Suppressor macrophage treated with lipopolysaccharide for 1 hour (primary cell): ENCODE measurements at regions not wholly inside any gene's neighbourhood (a gene's known extent, or its start where the extent isn't known, plus 50 kb on each side); places are given as distances from the start of the nearest gene placed in this dataset.

ENCODE experiments used
- DNase-seq, 3 donors: peaks; one replicate each; pipeline ENCODE4 v3.0.0-alpha.2; 2020 to 2022

- DNase-seq, result no peak
These were observed 1039.1 kb upstream of the NXPH2 start for GRCh38 chr2:139819273-139819796.

- DNase-seq, result no peak
These were observed 1034.3 kb upstream of the NXPH2 start for GRCh38 chr2:139814458-139814857.

- no peak for DNase-seq
These were observed 1033.2 kb upstream of the NXPH2 start for GRCh38 chr2:139813340-139813739.

GRCh38 chr2:139805441-139805840 is 1025.3 kb upstream of the NXPH2 start:
- DNase-seq, result no peak

DNA sequence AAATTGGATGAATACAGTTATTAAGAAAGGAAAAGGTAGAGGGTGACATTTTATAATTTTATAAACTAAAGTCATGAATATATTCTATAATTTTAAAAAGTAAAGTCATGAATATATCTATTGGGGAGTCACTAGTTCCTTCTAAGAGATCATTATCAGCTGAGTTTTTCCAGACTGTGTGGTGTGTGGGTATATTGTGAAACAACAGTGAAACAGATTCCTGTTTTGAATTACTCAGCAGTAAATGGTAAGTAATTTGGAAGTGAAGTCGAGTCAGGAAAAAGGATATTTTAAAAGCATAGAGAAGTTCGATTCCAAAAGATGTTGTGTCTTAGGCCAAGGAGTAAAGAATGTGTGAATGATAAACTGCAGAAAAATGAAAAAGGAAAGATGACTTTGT is 1018.2 kb upstream of the NXPH2 start:
- DNase-seq, result peak in 1 of 3 donors; percentile 3

DNA sequence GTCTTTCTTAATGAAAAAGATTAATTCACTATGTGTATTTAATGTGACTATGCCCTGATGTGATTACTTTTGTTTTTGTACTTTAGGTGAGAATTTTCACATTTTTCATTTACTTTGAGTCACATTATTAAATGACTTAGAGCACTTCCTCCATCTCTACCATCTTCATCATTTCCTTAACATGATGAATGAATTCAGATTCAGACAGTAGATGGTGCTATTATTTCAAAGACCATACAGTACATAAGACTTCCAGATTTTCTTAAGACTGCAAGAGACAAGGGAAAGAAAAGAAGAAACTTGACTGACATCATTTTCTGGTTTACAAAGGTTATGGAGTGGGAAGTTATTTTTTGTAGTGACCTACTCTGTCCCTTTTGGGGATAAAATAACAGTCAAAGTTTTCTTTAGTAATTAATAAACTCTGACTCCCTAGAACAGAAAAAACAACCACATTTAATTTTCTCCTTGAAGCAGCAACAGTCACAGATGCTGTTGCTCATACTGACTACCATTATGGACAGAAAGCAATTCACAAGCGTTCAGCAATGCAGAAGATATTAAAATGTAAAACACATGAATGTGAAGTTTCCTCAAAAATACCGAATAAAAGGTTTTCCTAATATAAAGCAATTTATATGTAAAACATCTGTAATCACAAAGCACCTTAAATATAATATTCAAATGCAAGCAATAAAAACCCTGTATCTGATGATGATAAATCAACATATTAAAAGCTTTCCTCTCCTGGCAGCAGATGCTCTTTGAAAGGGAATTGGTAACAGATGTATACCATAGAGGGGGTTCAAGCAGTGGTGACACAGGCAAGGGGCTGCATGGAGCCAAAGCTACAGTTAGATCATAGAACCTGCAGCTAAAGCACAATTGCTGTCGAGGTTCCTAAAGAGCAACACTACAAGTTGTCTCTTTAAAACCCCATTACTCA is 1010.9 kb upstream of the NXPH2 start:
- peak in 2 of 3 donors; percentile 19 to 30 for DNase-seq

- no peak for DNase-seq
These were observed 1009.9 kb upstream of the NXPH2 start for GRCh38 chr2:139790136-139790535.

GRCh38 chr2:139778732-139779131 is 998.5 kb upstream of the NXPH2 start:
- no peak for DNase-seq

DNA sequence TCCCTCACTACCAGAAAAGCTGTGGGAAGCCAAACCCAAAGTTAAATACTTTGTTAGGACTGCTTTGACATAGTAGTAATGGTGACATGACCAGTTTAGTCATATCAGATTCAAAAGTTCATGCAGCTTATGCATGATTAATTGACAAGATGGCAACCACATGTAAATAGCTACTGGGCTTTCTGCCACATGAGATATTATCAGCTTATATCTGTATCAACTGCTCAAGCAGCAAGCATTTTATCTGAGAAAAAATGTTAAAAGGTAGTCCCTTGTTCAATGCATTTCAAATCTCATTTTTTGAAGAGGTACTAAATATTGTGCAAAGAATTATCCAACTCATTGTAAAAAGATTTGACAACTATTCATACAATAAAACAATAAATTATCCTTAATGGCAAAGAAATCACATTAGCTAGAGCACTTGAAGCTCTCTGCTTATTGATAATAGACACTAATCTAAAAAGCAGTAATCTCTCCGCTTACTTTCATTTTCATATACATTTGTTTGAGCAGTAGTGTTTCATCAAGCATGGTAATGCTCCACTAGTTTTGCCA is 993.6 kb upstream of the NXPH2 start:
- no peak for DNase-seq

DNA sequence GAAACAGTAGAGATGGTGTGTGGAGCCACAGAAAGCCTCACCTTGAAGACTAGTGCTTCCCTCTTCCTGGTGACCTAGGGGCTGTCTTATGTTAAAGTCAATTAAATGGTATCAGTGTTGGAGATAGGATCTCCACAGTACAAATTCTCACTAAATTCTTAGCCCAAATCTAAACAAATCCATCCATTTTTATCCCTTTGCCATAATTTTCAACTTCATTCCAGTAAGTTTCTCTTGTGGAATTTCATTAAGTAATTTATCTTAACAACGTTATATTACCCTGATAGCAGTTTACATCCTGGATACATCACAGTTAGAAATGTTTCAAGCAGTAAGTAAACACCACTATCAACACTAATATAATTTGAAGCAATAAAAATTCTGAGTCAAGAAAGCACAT is 989.4 kb upstream of the NXPH2 start:
- DNase-seq, result no peak

- DNase-seq, result no peak
These were observed 983.5 kb upstream of the NXPH2 start for GRCh38 chr2:139763705-139764104.

DNA sequence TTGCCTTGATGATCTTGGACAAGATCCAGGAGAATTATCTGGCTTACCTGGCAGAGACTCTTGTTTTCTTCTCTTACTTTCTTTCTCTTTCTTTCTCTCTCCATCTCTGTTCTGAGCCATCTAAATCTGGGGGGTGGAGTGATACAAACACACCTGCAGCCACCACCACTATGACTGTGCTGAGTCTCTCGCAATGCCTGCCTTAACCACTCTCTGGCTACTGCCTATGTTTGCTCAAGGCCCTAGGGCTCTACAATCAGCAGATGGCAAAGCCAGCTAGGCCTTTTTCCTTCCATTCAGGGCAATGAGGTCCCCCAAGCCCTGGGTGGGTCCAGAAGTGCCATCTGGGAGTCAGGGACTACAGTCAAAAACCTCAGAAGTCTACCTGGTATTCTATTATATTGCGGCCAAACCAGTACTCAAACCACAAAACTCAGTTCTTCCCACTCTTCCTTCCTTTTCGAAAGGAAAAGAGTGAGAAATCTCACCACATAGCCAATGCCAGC is 978.9 kb upstream of the NXPH2 start:
- DNase-seq, result no peak

GRCh38 chr2:139746901-139747300 is 966.7 kb upstream of the NXPH2 start:
- no peak for DNase-seq

GRCh38 chr2:139744273-139744672 is 964.1 kb upstream of the NXPH2 start:
- no peak for DNase-seq

- no peak for DNase-seq
These were observed 962.3 kb upstream of the NXPH2 start for GRCh38 chr2:139742216-139743172.

GRCh38 chr2:139737659-139738058 is 957.5 kb upstream of the NXPH2 start:
- DNase-seq, result no peak

GRCh38 chr2:139730197-139730596 is 950.0 kb upstream of the NXPH2 start:
- DNase-seq, result no peak

DNA sequence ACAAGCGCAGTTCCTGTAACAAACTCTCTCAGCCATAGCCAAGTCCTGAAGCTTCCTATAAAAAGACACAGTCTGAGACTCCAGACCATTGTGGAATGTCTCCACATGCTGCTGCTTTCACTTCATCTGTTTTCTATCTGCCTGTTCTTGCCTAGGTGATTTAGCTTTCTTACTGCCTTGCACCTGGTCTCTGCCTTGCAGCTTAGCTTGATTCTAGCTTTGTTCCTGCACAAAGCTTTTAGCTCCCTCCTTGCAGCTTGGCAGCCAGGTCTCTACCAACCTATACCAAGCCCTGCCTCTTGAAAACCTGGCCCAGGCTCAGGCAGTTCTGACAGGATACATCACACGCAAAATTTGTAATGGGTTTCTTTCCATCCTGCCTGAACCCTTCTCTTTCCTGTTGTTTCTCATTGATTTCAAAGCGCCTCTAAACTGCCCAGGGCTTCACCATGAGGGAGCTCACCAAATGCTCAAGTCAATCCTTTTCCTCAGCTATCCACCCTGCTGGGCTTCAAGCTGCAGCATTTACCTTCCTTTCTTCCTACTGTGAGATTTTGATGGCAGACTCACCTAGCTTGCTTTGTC is 941.3 kb upstream of the NXPH2 start:
- no peak for DNase-seq

DNA sequence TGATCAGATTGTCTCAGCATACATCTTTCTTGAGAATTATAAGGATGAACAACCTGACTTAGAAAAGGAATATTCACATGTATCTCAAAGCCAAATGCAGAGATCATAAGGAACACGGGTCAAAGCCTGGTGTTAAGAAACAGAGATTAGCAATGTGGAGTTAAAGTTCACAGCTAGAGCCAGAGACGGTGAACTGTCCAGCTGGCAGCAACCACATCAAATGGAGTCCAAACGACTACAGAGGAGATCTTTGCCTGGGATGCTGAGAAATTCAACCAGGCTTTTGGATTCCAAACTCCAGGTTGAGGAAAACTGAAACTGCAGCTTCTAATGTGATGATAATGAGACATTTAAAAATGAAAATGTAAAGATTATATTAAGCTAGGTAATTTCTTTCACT is 939.9 kb upstream of the NXPH2 start:
- no peak for DNase-seq

GRCh38 chr2:139704606-139705005 is 924.4 kb upstream of the NXPH2 start:
- DNase-seq, result no peak

GRCh38 chr2:139694327-139694726 is 914.1 kb upstream of the NXPH2 start:
- DNase-seq, result no peak

DNA sequence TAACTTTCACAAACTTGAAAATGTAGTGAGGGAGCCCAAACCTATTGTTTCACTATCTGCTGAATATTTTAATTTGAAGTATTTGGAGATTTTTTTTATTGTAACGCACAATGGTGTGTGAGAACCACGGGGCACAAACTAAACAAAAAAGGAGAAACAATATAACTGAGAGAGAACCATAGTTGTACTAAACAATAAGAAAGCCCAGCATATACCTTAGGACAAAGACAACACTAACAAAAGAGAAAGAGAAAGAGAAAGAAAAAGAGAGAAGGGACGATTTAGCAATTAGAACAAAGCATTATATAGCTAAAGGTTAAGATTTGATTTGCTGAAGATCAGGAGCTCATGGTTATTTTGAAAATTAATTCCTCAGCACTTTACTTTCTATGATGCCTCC is 906.0 kb upstream of the NXPH2 start:
- no peak for DNase-seq
